A549 (cell line): ENCODE measurements at regions not wholly inside any gene's neighbourhood (a gene's known extent, or its start where the extent isn't known, plus 50 kb on each side); places are given as distances from the start of the nearest gene placed in this dataset.

Source experiments
- ATAC-seq, 2 experiments: fragments of 200-7000 bp in 1 of 2; fragments of >200 bp in 1 of 2; cut with Nextera tagmentation in 1 of 2; cut with Tn5 transposase in 1 of 2; 3 replicates each; pipeline versions ENCODE4 v1.8.0 to v1.9.1; 2018 to 2020; ENCODE audit warnings: mild to moderate bottlenecking in 1 of 2, moderate library complexity in 1 of 2
- CTCF ChIA-PET: fragments of 300-600 bp; sonication (Branson Sonifier 250); formaldehyde crosslinking; extraction: SDS; loops from one replicate; lab custom pipeline; 2021; ENCODE audit warnings: antibody characterized with exemption, inconsistent platforms; lab: Yijun Ruan, JAX
- POLR2A ChIA-PET: fragments of 350-600 bp; formaldehyde crosslinking; extraction: SDS; loops from one replicate; lab custom pipeline; 2021; ENCODE audit warnings: antibody characterized with exemption, inconsistent platforms; lab: Yijun Ruan, JAX
- DNase-seq, 2 experiments: peaks; one replicate each; pipeline versions ENCODE4 v3.0.0 to v3.0.0-alpha.2; 2011 to 2016; ENCODE audit warnings: low read depth in 1 of 2, low spot score in 1 of 2
- FAIRE-seq: peaks from 2 replicates; lab custom pipeline; 2011; peaks lifted over from hg19 to GRCh38; lab: Jason Lieb, UNC
- H3K27ac ChIP-seq, 2 experiments: fragments of >200 bp; sonication (Bioruptor Twin); formaldehyde crosslinking; 3 replicates each; pipeline ENCODE4 v1.5.1; 2016 to 2017
- H3K4me1 ChIP-seq: fragments of >200 bp; sonication (Bioruptor Twin); formaldehyde crosslinking; 3 replicates; pipeline ENCODE4 v1.6.1; 2016
- H3K4me2 ChIP-seq: fragments of >200 bp; sonication (Bioruptor Twin); formaldehyde crosslinking; 3 replicates; pipeline ENCODE4 v1.6.1; 2016
- H3K4me3 ChIP-seq: fragments of >200 bp; sonication (Bioruptor Twin); formaldehyde crosslinking; 3 replicates; pipeline ENCODE4 v1.5.1; 2016
- H3K9me3 ChIP-seq: fragments of >200 bp; sonication (Bioruptor Twin); formaldehyde crosslinking; 3 replicates; pipeline ENCODE4 v1.6.1; 2016
- ATOH8 ChIP-seq: fragments of 250-450 bp; sonication (Bioruptor Pico); IDR thresholded peaks from 2 replicates; pipeline ENCODE4 v1.5.0; 2020; ENCODE audit warnings: low read depth, mild to moderate bottlenecking, moderate library complexity
- BHLHE40 ChIP-seq: IDR thresholded peaks from 2 replicates; pipeline ENCODE4 v1.6.1; 2012; ENCODE audit warnings: low read depth, low read length, inconsistent platforms
- CEBPB ChIP-seq, 2 experiments: fragments of >200 bp in 1 of 2; sonication (Bioruptor Twin) in 1 of 2; formaldehyde crosslinking in 1 of 2; IDR thresholded peaks; 2 replicates each; pipeline ENCODE4 v1.6.1; 2012 to 2016
- CHD4 ChIP-seq: fragments of 200-600 bp; sonication (generic); IDR thresholded peaks from 2 replicates; pipeline ENCODE4 v1.6.1; 2016; ENCODE audit warnings: antibody characterized with exemption, mild to moderate bottlenecking, borderline replicate concordance
- EHF ChIP-seq: fragments of 250-450 bp; sonication (Bioruptor Pico); IDR thresholded peaks from 2 replicates; pipeline ENCODE4 v1.5.0; 2020; ENCODE audit warnings: mild to moderate bottlenecking
- GATA3 ChIP-seq: IDR thresholded peaks from 2 replicates; pipeline ENCODE4 v1.6.1; 2012; ENCODE audit warnings: borderline replicate concordance
- HDAC2 ChIP-seq: fragments of 200-600 bp; sonication (generic); IDR thresholded peaks from 2 replicates; pipeline ENCODE4 v1.6.1; 2016
- JUN ChIP-seq, 2 experiments: fragments of >200 bp; sonication (Bioruptor Twin); formaldehyde crosslinking; IDR thresholded peaks; 2 replicates in 1 of 2; 3 replicates in 1 of 2; pipeline ENCODE4 v1.6.1; 2016 to 2017
- KDM1A ChIP-seq: fragments of 200-600 bp; sonication (generic); IDR thresholded peaks from 2 replicates; pipeline ENCODE4 v1.6.1; 2016; ENCODE audit warnings: low read depth, mild to moderate bottlenecking
- KDM5A ChIP-seq: fragments of 200-600 bp; sonication (generic); IDR thresholded peaks from 2 replicates; pipeline ENCODE4 v1.6.1; 2016; ENCODE audit warnings: antibody characterized with exemption, mild to moderate bottlenecking
- MAFK ChIP-seq: fragments of 450-650 bp; IDR thresholded peaks from 2 replicates; pipeline ENCODE4 v1.6.1; 2014; ENCODE audit not compliant: partially characterized antibody
- NPAS2 ChIP-seq: fragments of 250-450 bp; sonication (Bioruptor Pico); IDR thresholded peaks from 2 replicates; pipeline ENCODE4 v1.8.0; 2022; ENCODE audit warnings: mild to moderate bottlenecking, moderate library complexity, borderline replicate concordance
- NR3C1 ChIP-seq: fragments of >200 bp; sonication (Bioruptor Twin); formaldehyde crosslinking; IDR thresholded peaks from 3 replicates; pipeline ENCODE4 v1.6.1; 2017
- PHF8 ChIP-seq: fragments of 200-600 bp; sonication (generic); IDR thresholded peaks from 2 replicates; pipeline ENCODE4 v1.6.1; 2016; ENCODE audit warnings: low read depth, mild to moderate bottlenecking, antibody characterized with exemption, moderate library complexity, borderline replicate concordance
- RAD21 ChIP-seq, 2 experiments: fragments of >200 bp in 1 of 2; sonication (Bioruptor Twin) in 1 of 2; formaldehyde crosslinking in 1 of 2; IDR thresholded peaks in 1 of 2; conservative IDR thresholded peaks in 1 of 2; 2 replicates in 1 of 2; 3 replicates in 1 of 2; pipeline ENCODE4 v1.6.1; 2012 to 2018; ENCODE audit warnings: inconsistent platforms in 1 of 2
- RCOR1 ChIP-seq: fragments of 150-350 bp; IDR thresholded peaks from 2 replicates; pipeline ENCODE4 v1.6.1; 2014; ENCODE audit warnings: antibody characterized with exemption, low read length, low read depth
- RFX5 ChIP-seq: fragments of 450-650 bp; IDR thresholded peaks from 2 replicates; pipeline ENCODE4 v1.7.1; 2014; ENCODE audit warnings: antibody characterized with exemption, mild to moderate bottlenecking, moderate library complexity
- SMC3 ChIP-seq: fragments of >200 bp; sonication (Bioruptor Twin); formaldehyde crosslinking; IDR thresholded peaks from 3 replicates; pipeline ENCODE4 v1.6.1; 2018; ENCODE audit warnings: inconsistent platforms
- USF2 ChIP-seq: fragments of 450-650 bp; IDR thresholded peaks from 2 replicates; pipeline ENCODE4 v1.6.1; 2014; ENCODE audit warnings: antibody characterized with exemption
- ZSCAN20 ChIP-seq: fragments of 250-450 bp; sonication (Bioruptor Pico); IDR thresholded peaks from 2 replicates; pipeline ENCODE4 v1.8.0; 2022; ENCODE audit warnings: mild to moderate bottlenecking, moderate library complexity
- whole genome bisulfite sequencing: methylation state at CpG from one replicate; pipeline ENCODE4 v1.1.6; 2017; ENCODE audit errors: missing lambda C conversion rate; 5-methylcytosine and 5-hydroxymethylcytosine counted together

GRCh38 chr11:111123463-111124398 is 121.8 kb upstream of the POU2AF2 start:
- ATAC-seq: no peak
- Histone ChIP-seq H3K4me2 (no peak overlapping the region), H3K9me3 (no peaks in the 10 kb centered on the region), H3K4me3 (no peak overlapping the region), H3K27ac (no peak overlapping the region), H3K4me1 (no peaks in the 10 kb centered on the region)
- ChIA-PET POLR2A (no interaction called here), CTCF (no interaction called here)
- WGBS: 0% methylated on average over 1 of the region's 1 CpG
- TF ChIP-seq NR3C1 (no peak), KDM5A (no peak), RFX5 (no peak)
- DNase-seq: no peak
- FAIRE-seq: no peak

- DNase-seq: no peak
- TF ChIP-seq USF2: no peak
- TF ChIP-seq EHF (CRISPR knock-in tag): no peak
- no peak for TF ChIP-seq NPAS2 (CRISPR knock-in tag)
- no peak for TF ChIP-seq MAFK
- TF ChIP-seq RAD21 (conservative IDR thresholded peaks at IDR 0.05 in 1 of 2, IDR thresholded peaks at IDR 0.05 in 1 of 2): no peak
- no peak for TF ChIP-seq PHF8
- TF ChIP-seq HDAC2: no peak
- no peak for TF ChIP-seq JUN (IDR thresholded peaks at IDR 0.05)
- TF ChIP-seq KDM1A: no peak
- no peak for TF ChIP-seq CEBPB (IDR thresholded peaks at IDR 0.05)
- no peak for TF ChIP-seq RCOR1
- Histone ChIP-seq H3K4me1 (no peaks in the 10 kb centered on the region), H3K4me3 (no peak overlapping the region), H3K9me3 (no peaks in the 10 kb centered on the region), H3K27ac (no peak overlapping the region), H3K4me2 (no peak overlapping the region)
- ChIA-PET CTCF (no interaction called here), POLR2A (no interaction called here)
- no peak for ATAC-seq
- no peak for FAIRE-seq
- 30% methylated on average over 6 of the region's 6 CpGs for WGBS
Measured at GRCh38 chr11:111120696-111121302, 124.7 kb upstream of the POU2AF2 start.

GRCh38 chr11:111120161-111120560 is 125.4 kb upstream of the POU2AF2 start:
- Histone ChIP-seq H3K27ac (no peak overlapping the region), H3K4me2 (no peak overlapping the region), H3K4me1 (no peaks in the 10 kb centered on the region), H3K4me3 (no peak overlapping the region), H3K9me3 (no peaks in the 10 kb centered on the region)
- FAIRE-seq (no peak), ATAC-seq (no peak), DNase-seq (no peak)
- 23% methylated on average over 10 of the region's 10 CpGs for WGBS
- ChIA-PET CTCF (no interaction called here), POLR2A (no interaction called here)
- TF ChIP-seq BHLHE40: no peak
- TF ChIP-seq CHD4: no peak
- TF ChIP-seq NPAS2 (CRISPR knock-in tag): no peak
- TF ChIP-seq NR3C1: no peak
- TF ChIP-seq ZSCAN20 (CRISPR knock-in tag): no peak
- no peak for TF ChIP-seq GATA3
- no peak for TF ChIP-seq KDM1A

- no peak for FAIRE-seq
- H3K27ac ChIP-seq: no peak overlapping the region
- 32% methylated on average over 3 of the region's 3 CpGs for WGBS
- no peak for DNase-seq
- CTCF ChIA-PET: no interaction called here
- H3K4me1 ChIP-seq: no peaks in the 10 kb centered on the region
- no peak overlapping the region for H3K4me2 ChIP-seq
- H3K9me3 ChIP-seq: no peaks in the 10 kb centered on the region
- TF ChIP-seq ATOH8 (CRISPR knock-in tag) (no peak), GATA3 (no peak), SMC3 (no peak)
- H3K4me3 ChIP-seq: no peak overlapping the region
- POLR2A ChIA-PET: no interaction called here
- no peak for ATAC-seq
Measured at GRCh38 chr11:111119751-111120150, 125.8 kb upstream of the POU2AF2 start.
